ENCODE measurements at regions not wholly inside any gene's neighbourhood (a gene's known extent, or its start where the extent isn't known, plus 50 kb on each side); places are given as distances from the start of the nearest gene placed in this dataset.

DNA sequence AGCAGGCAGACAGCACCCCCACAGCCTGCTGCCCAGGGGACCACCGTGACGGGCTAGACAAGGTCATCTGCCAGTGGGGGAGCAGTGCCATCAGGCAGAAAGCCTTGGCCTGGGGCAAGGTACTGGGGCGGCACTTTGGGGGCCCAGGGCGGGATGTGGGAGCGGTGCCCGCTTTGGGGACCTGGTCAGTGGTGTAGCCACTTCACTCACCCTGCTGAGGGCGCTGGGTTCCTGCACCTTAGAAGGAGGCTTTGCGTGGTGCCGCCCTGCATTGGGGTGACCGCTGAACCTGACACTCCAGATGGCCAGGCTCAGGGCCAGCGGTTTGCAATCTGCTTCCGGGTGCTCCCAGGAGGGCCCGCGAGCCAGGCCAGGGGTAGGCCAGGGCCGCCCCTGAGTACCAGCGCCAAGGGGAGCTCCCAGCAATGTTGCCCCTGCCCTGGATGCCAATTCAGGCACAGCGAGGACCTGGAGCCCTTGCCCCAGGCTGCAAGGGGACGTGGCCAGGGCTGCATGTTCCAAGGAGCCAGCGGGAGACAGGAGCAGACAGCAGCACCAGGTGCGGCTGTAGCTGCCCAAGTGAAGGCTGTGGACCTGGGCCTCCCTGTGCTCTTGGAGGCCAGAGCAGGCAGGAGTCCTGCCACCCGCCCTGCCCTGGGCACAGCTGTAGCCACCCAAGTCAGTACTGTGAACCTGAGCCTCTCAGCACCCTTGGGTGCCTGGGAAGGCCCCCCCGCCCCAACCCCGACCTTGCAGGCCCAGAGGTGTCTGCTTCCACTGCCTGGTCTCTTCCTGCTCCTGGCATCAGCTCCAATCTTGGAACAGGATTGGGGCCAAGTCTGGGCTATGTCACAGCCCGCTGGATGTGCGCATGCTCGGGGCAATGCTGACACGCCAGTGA, 550.7 kb downstream of the SLC6A15 start:
- TF ChIP-seq ZNF274 (IDR thresholded peaks at IDR 0.05; ENCODE audit: low read depth, low read length) (no peak), YY1 (IDR thresholded peaks at IDR 0.05; ENCODE audit: insufficient read depth, insufficient read length) (no peak), SUZ12 (IDR thresholded peaks at IDR 0.05; ENCODE audit: extremely low read depth, insufficient read depth, insufficient read length) (no peak)
- Histone ChIP-seq H3K36me3 (ENCODE audit: insufficient read depth, insufficient read length, low read length) (no peaks in the 10 kb centered on the region), H3K4me3 (ENCODE audit: insufficient read length, low read depth) (no peak overlapping the region), H3K4me1 (ENCODE audit: insufficient read depth, insufficient read length) (no peaks in the 10 kb centered on the region), H3K27me3 (ENCODE audit: insufficient read depth, insufficient read length) (no peaks in the 10 kb centered on the region), H3K9me3 (ENCODE audit: insufficient read depth, low read length) (no peaks in the 10 kb centered on the region; the same call in 1 of the 2 replicates), H3K9ac (ENCODE audit: insufficient read length, low read depth) (no peak overlapping the region)
- DNase-seq (ENCODE audit: low read depth, low spot score) = no peak

DNA sequence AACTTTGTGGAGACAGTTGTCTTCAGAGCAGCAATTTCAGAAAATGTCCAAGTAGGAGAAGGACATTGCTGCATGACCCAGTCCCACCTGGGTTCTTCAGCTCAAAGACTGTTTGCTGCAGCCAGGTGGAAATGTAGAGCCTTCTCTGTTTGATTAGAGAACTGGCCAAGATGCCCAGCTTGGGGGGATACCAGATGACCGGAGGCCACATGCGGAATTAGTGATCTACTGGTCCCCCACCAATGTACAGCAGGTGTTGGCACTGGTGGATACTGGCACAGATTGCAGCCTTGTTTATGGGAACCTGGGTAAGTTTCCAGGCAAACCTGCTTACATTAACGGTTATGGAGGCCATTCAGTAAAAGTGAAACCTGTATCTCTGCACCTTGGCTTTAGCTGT, 555.3 kb downstream of the SLC6A15 start:
- no peaks in the 10 kb centered on the region for H3K36me3 ChIP-seq (ENCODE audit: insufficient read depth, insufficient read length, low read length)
- H3K4me3 ChIP-seq (ENCODE audit: insufficient read length, low read depth) = no peak overlapping the region
- no peak overlapping the region for H3K9ac ChIP-seq (ENCODE audit: insufficient read length, low read depth)
- TF ChIP-seq SUZ12 (IDR thresholded peaks at IDR 0.05; ENCODE audit: extremely low read depth, insufficient read depth, insufficient read length) (no peak), YY1 (IDR thresholded peaks at IDR 0.05; ENCODE audit: insufficient read depth, insufficient read length) (no peak), ZNF274 (IDR thresholded peaks at IDR 0.05; ENCODE audit: low read depth, low read length) (no peak)
- no peaks in the 10 kb centered on the region; the same call in 1 of the 2 replicates for H3K9me3 ChIP-seq (ENCODE audit: insufficient read depth, low read length)
- H3K4me1 ChIP-seq (ENCODE audit: insufficient read depth, insufficient read length) = no peaks in the 10 kb centered on the region
- no peaks in the 10 kb centered on the region for H3K27me3 ChIP-seq (ENCODE audit: insufficient read depth, insufficient read length)
- no peak for DNase-seq (ENCODE audit: low read depth, low spot score)

DNA sequence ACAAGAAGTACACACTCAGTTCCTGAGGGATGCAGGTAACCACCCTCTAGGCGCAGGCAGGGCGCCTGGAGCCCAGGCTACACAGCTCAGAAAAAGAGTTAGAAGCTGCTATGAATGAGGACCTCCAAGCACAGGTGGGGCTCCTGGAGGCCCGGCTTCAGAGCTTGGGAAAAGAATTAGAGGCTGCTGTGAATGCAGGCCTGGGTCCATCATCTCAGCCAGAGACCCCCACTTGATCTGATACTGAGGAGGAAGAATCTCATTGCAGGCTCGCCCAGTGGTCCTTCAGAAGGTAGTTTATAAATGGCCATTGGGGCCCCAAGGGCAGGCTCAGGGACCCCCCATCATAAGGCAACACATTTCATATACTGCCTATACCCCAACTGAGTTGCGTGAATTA, 556.4 kb downstream of the SLC6A15 start:
- Histone ChIP-seq H3K4me3 (ENCODE audit: insufficient read length, low read depth) (no peak overlapping the region), H3K9me3 (ENCODE audit: insufficient read depth, low read length) (no peaks in the 10 kb centered on the region; the same call in 1 of the 2 replicates), H3K4me1 (ENCODE audit: insufficient read depth, insufficient read length) (no peaks in the 10 kb centered on the region), H3K27me3 (ENCODE audit: insufficient read depth, insufficient read length) (no peaks in the 10 kb centered on the region), H3K36me3 (ENCODE audit: insufficient read depth, insufficient read length, low read length) (no peaks in the 10 kb centered on the region), H3K9ac (ENCODE audit: insufficient read length, low read depth) (no peak overlapping the region)
- TF ChIP-seq YY1 (IDR thresholded peaks at IDR 0.05; ENCODE audit: insufficient read depth, insufficient read length) = no peak
- TF ChIP-seq SUZ12 (IDR thresholded peaks at IDR 0.05; ENCODE audit: extremely low read depth, insufficient read depth, insufficient read length) = no peak
- TF ChIP-seq ZNF274 (IDR thresholded peaks at IDR 0.05; ENCODE audit: low read depth, low read length) = no peak
- no peak for DNase-seq (ENCODE audit: low read depth, low spot score)

DNA sequence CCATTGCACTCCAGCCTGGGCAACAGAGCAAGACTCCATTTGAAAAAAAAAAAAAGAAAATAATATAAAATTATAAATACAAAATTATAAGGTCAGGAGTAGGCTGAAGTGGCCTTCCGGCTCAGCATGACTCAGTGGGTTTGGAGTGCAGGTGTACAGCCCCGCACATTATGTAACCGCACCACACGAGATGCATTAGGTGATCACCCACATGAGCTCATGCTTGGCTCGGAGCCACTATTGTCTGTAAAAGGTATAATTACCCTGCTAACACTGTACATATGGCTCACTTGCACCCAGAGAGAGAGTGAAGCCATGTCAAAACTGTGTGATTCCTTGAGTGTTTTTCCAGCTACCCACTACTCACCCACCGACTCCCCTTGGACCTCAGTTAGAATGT, 557.0 kb downstream of the SLC6A15 start:
- H3K4me3 ChIP-seq (ENCODE audit: insufficient read length, low read depth) = no peak overlapping the region
- no peak for DNase-seq (ENCODE audit: low read depth, low spot score)
- H3K36me3 ChIP-seq (ENCODE audit: insufficient read depth, insufficient read length, low read length) = no peaks in the 10 kb centered on the region
- no peak for TF ChIP-seq ZNF274 (IDR thresholded peaks at IDR 0.05; ENCODE audit: low read depth, low read length)
- TF ChIP-seq SUZ12 (IDR thresholded peaks at IDR 0.05; ENCODE audit: extremely low read depth, insufficient read depth, insufficient read length) = no peak
- TF ChIP-seq YY1 (IDR thresholded peaks at IDR 0.05; ENCODE audit: insufficient read depth, insufficient read length) = no peak
- H3K27me3 ChIP-seq (ENCODE audit: insufficient read depth, insufficient read length) = no peaks in the 10 kb centered on the region
- no peaks in the 10 kb centered on the region; the same call in 1 of the 2 replicates for H3K9me3 ChIP-seq (ENCODE audit: insufficient read depth, low read length)
- no peaks in the 10 kb centered on the region for H3K4me1 ChIP-seq (ENCODE audit: insufficient read depth, insufficient read length)
- no peak overlapping the region for H3K9ac ChIP-seq (ENCODE audit: insufficient read length, low read depth)

DNA sequence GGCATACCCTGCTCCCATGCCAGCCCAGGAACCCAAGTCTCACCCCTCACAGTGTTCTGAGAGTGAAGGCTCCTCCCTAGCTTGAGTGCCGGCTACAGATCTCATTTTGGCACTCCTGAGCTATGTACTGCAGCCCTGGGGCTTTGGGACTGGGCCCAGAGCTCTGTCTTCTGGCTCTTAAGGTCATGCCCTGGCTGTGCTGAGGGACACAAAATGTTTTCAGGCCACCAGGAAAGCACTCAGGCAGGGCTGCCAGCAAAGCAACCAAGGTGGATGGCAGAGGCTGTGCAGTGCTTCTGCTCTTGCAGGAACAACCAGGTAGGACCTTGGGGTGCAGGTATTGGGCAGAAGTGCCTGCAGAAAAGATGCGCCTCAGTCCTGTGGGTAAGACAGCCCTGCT, 564.0 kb downstream of the SLC6A15 start:
- Histone ChIP-seq H3K36me3 (ENCODE audit: insufficient read depth, insufficient read length, low read length) (no peaks in the 10 kb centered on the region), H3K9me3 (ENCODE audit: insufficient read depth, low read length) (no peaks in the 10 kb centered on the region), H3K9ac (ENCODE audit: insufficient read length, low read depth) (no peak overlapping the region), H3K27me3 (ENCODE audit: insufficient read depth, insufficient read length) (no peaks in the 10 kb centered on the region), H3K4me1 (ENCODE audit: insufficient read depth, insufficient read length) (no peaks in the 10 kb centered on the region), H3K4me3 (ENCODE audit: insufficient read length, low read depth) (no peak overlapping the region)
- DNase-seq (ENCODE audit: low read depth, low spot score) = no peak
- TF ChIP-seq SUZ12 (IDR thresholded peaks at IDR 0.05; ENCODE audit: extremely low read depth, insufficient read depth, insufficient read length) (no peak), YY1 (IDR thresholded peaks at IDR 0.05; ENCODE audit: insufficient read depth, insufficient read length) (no peak), ZNF274 (IDR thresholded peaks at IDR 0.05; ENCODE audit: low read depth, low read length) (no peak)

DNA sequence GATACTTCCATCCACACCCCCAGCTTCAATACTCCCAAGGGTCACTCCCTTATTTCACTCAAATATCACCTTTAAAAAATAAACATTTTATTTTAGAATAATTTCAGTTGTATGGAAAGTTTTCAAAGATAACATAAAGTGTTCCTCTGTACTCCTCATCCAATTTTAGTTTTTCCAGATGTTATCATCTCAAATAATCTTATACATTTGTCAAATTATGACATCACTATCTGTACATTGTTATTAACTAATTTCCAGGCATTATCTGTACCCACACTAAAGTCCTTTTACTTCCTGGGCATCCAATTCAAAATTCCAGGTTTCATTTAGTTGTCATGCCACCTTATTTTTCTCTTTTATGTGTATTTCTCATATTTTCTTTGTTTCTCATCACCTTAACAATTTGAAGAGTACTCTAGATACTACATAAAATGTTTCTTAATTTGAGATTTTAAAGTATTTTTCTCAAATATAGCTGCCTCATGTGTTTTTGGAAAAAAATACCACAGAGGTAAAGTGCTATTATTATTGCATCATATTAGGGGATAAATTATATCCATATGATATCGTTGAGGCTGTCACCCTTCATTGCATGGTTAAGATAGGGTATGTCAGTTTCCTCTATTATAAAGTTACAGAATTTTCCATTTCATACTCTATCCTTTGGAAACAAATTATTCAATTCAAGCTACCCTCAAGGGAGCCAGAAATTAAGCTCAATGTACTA, 571.0 kb downstream of the SLC6A15 start:
- no peak overlapping the region for H3K9ac ChIP-seq (ENCODE audit: insufficient read length, low read depth)
- DNase-seq (ENCODE audit: low read depth, low spot score) = no peak
- H3K9me3 ChIP-seq (ENCODE audit: insufficient read depth, low read length) = no peaks in the 10 kb centered on the region
- no peaks in the 10 kb centered on the region for H3K4me1 ChIP-seq (ENCODE audit: insufficient read depth, insufficient read length)
- no peaks in the 10 kb centered on the region for H3K36me3 ChIP-seq (ENCODE audit: insufficient read depth, insufficient read length, low read length)
- H3K4me3 ChIP-seq (ENCODE audit: insufficient read length, low read depth) = no peak overlapping the region
- H3K27me3 ChIP-seq (ENCODE audit: insufficient read depth, insufficient read length) = no peaks in the 10 kb centered on the region
- TF ChIP-seq ZNF274 (IDR thresholded peaks at IDR 0.05; ENCODE audit: low read depth, low read length) = no peak
- TF ChIP-seq YY1 (IDR thresholded peaks at IDR 0.05; ENCODE audit: insufficient read depth, insufficient read length) = no peak
- no peak for TF ChIP-seq SUZ12 (IDR thresholded peaks at IDR 0.05; ENCODE audit: extremely low read depth, insufficient read depth, insufficient read length)

DNA sequence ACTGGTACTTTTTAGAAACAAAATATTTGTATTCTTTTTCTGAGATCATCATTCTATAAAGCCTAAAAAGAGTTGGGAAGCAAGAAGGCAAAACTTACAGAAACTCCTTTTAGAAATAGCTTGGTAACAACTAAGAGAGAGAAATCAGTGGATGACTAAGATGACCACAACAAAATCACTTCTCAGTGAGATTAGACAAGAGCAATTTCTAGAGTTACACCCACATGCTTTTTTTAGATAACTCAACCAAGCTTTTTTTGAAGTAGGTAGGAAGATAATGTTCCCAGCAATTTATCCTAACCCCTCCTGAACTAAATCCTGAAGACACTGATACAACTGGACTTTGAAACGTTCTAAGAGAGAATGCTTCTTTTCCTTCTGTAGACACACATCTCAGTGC, 576.4 kb downstream of the SLC6A15 start:
- no peak for TF ChIP-seq SUZ12 (IDR thresholded peaks at IDR 0.05; ENCODE audit: extremely low read depth, insufficient read depth, insufficient read length)
- TF ChIP-seq ZNF274 (IDR thresholded peaks at IDR 0.05; ENCODE audit: low read depth, low read length) = no peak
- no peak for TF ChIP-seq YY1 (IDR thresholded peaks at IDR 0.05; ENCODE audit: insufficient read depth, insufficient read length)
- DNase-seq (ENCODE audit: low read depth, low spot score) = no peak
- Histone ChIP-seq H3K9me3 (ENCODE audit: insufficient read depth, low read length) (no peaks in the 10 kb centered on the region), H3K4me1 (ENCODE audit: insufficient read depth, insufficient read length) (no peaks in the 10 kb centered on the region), H3K27me3 (ENCODE audit: insufficient read depth, insufficient read length) (no peaks in the 10 kb centered on the region), H3K36me3 (ENCODE audit: insufficient read depth, insufficient read length, low read length) (no peaks in the 10 kb centered on the region), H3K9ac (ENCODE audit: insufficient read length, low read depth) (no peak overlapping the region), H3K4me3 (ENCODE audit: insufficient read length, low read depth) (no peak overlapping the region)
